Fibroblast of lung (primary cell): ENCODE measurements at regions not wholly inside any gene's neighbourhood (a gene's known extent, or its start where the extent isn't known, plus 50 kb on each side); places are given as distances from the start of the nearest gene placed in this dataset.

ENCODE experiments used
- CTCF ChIP-seq, 2 donors: IDR thresholded peaks in 1 of 2; conservative IDR thresholded peaks in 1 of 2; 1 replicate in 1 of 2; 2 replicates in 1 of 2; pipeline ENCODE4 v1.5.1; 2011 to 2012; ENCODE audit warnings: low read length in 2 of 2, control low read depth in 1 of 2, inconsistent platforms in 1 of 2, low read depth in 1 of 2, mild to moderate bottlenecking in 1 of 2
- EZH2 ChIP-seq: IDR thresholded peaks from 2 replicates; pipeline ENCODE4 v1.5.1; 2012; ENCODE audit warnings: low read length, control low read depth, mild to moderate bottlenecking; ENCODE audit errors: missing control alignments

- no peak for TF ChIP-seq CTCF (conservative IDR thresholded peaks at IDR 0.05 in 1 of 2, IDR thresholded peaks at IDR 0.05 in 1 of 2; ENCODE audit: low read depth in 1 of 2, low read length in 2 of 2)
- TF ChIP-seq EZH2 = no peak
Observed at GRCh38 chr1:24263746-24264145, 55.4 kb upstream of the GRHL3 start.
